ENCODE measurements at regions not wholly inside any gene's neighbourhood (a gene's known extent, or its start where the extent isn't known, plus 50 kb on each side); places are given as distances from the start of the nearest gene placed in this dataset.

DNA sequence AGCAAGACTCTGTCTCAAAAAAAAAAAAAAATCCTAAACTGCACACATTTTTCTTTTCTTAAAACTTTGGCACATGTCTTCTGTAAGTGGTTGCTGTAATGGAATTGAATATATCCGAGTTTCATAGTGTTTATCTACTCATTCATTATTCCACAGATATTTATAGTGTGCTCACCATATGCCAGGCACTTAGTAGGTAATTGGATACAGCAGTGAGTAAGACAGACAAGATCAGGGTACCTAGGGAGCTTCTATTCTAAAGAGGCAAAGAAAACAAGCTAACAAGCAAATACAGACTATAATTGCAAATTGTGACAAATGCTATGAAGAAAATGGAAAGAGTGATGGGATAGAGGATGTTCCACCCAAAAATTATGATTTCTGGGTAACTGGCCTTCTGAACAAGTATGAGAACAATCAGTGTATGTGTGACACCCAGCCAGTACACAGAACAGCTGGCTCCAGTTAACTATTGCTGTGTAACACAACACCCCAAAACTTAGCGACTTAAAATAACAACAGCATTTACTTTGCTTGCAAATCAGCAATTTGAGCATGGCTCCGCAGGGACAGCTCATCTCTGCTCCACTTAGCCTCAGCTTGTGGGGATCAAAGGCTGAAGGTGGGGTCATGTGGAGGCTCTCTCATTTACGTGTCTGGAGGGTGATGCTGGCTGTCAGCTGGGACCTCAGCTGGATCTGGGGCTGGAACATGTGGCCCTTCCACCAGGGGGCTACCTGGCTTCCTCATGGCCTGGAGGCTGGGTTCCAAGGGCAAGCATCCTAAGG lies 224.9 kb downstream of the INSIG2 start:
- TF ChIP-seq, protein P1, sequence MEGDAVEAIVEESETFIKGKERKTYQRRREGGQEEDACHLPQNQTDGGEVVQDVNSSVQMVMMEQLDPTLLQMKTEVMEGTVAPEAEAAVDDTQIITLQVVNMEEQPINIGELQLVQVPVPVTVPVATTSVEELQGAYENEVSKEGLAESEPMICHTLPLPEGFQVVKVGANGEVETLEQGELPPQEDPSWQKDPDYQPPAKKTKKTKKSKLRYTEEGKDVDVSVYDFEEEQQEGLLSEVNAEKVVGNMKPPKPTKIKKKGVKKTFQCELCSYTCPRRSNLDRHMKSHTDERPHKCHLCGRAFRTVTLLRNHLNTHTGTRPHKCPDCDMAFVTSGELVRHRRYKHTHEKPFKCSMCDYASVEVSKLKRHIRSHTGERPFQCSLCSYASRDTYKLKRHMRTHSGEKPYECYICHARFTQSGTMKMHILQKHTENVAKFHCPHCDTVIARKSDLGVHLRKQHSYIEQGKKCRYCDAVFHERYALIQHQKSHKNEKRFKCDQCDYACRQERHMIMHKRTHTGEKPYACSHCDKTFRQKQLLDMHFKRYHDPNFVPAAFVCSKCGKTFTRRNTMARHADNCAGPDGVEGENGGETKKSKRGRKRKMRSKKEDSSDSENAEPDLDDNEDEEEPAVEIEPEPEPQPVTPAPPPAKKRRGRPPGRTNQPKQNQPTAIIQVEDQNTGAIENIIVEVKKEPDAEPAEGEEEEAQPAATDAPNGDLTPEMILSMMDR (IDR thresholded peaks at IDR 0.05), result no peak
- TF ChIP-seq POLR2A (IDR thresholded peaks at IDR 0.05), result no peak

All from adrenal gland (tissue), 5 donors.